Thyroid gland (tissue), 4 donors: ENCODE measurements at regions not wholly inside any gene's neighbourhood (a gene's known extent, or its start where the extent isn't known, plus 50 kb on each side); places are given as distances from the start of the nearest gene placed in this dataset.

Experiments used
- DNase-seq, 2 donors: peaks; one replicate each; pipeline ENCODE4 v3.0.0-alpha.2; 2019
- H3K27ac ChIP-seq, 3 donors: fragments of 200-600 bp; sonication (generic); 1 replicate in 2 of 3; 2 replicates in 1 of 3; pipeline ENCODE4 v1.5.1; 2016 to 2019; ENCODE audit warnings: mild to moderate bottlenecking in 1 of 3, moderate library complexity in 1 of 3
- H3K27me3 ChIP-seq: fragments of 200-600 bp; sonication (generic); one replicate; pipeline ENCODE4 v1.5.1; 2019
- H3K36me3 ChIP-seq, 2 donors: fragments of 200-600 bp; sonication (generic); one replicate each; pipeline ENCODE4 v1.5.1; 2016 to 2019
- H3K4me1 ChIP-seq, 2 donors: fragments of 200-600 bp; sonication (generic); one replicate each; pipeline ENCODE4 v1.5.1; 2017 to 2019
- H3K4me3 ChIP-seq, 3 donors: fragments of 200-600 bp; sonication (generic); replicated peaks in 1 of 3; 1 replicate in 2 of 3; 2 replicates in 1 of 3; pipeline ENCODE4 v1.5.1; 2016; ENCODE audit warnings: mild to moderate bottlenecking in 1 of 3
- H3K9me3 ChIP-seq: fragments of 200-600 bp; sonication (generic); one replicate; pipeline ENCODE4 v1.5.1; 2017
- POLR2A ChIP-seq, 2 donors: fragments of 450-650 bp; IDR thresholded peaks; one replicate each; pipeline ENCODE4 v1.6.1; 2017; ENCODE audit warnings: antibody characterized with exemption in 2 of 2, mild to moderate bottlenecking in 2 of 2, moderate library complexity in 1 of 2
- WGBS, 2 donors: methylation state at CpG; one replicate each; pipeline ENCODE4 v1.1.5; 2017; 5-methylcytosine and 5-hydroxymethylcytosine counted together
- intact Hi-C: fragments of 100-400 bp; cut with DNase I; formaldehyde crosslinking; loops from one replicate; pipeline ENCODE4 v1.15.1; 2023
- TF ChIP-seq, protein P1 (sequence below), 6 experiments: fragments of 200-600 bp in 3 of 6; fragments of 450-650 bp in 3 of 6; sonication (generic) in 3 of 6; IDR thresholded peaks; one replicate each; pipeline ENCODE4 v1.5.1; 2016 to 2019; ENCODE audit warnings: antibody characterized with exemption in 6 of 6, mild to moderate bottlenecking in 2 of 6, inconsistent platforms in 1 of 6, moderate library complexity in 1 of 6

DNA sequence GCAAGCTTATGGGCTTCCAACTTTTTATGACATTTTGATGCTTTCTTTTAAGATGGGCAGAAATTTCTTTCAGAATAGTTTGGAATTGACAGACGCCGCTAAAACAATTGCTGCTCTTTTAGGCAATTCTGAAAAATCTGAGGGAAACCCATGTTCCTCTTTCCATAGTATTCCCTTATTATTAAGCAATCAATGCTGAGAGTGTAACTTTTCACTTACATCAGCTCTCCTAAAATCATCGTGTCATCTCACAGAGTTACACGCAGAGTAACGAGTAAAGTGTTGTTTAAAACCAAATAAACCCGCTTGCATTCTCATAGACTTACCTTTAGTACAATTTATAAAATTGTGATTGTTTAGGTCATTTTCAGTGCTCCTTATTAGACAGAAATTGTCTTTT lies 150.6 kb downstream of the MAF start:
- TF ChIP-seq, protein P1, sequence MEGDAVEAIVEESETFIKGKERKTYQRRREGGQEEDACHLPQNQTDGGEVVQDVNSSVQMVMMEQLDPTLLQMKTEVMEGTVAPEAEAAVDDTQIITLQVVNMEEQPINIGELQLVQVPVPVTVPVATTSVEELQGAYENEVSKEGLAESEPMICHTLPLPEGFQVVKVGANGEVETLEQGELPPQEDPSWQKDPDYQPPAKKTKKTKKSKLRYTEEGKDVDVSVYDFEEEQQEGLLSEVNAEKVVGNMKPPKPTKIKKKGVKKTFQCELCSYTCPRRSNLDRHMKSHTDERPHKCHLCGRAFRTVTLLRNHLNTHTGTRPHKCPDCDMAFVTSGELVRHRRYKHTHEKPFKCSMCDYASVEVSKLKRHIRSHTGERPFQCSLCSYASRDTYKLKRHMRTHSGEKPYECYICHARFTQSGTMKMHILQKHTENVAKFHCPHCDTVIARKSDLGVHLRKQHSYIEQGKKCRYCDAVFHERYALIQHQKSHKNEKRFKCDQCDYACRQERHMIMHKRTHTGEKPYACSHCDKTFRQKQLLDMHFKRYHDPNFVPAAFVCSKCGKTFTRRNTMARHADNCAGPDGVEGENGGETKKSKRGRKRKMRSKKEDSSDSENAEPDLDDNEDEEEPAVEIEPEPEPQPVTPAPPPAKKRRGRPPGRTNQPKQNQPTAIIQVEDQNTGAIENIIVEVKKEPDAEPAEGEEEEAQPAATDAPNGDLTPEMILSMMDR (IDR thresholded peaks at IDR 0.05): no peak
- TF ChIP-seq POLR2A (IDR thresholded peaks at IDR 0.05): no peak
- Histone ChIP-seq H3K4me3 (no peak overlapping the region), H3K4me1 (no peaks in the 10 kb centered on the region), H3K36me3 (no peaks in the 10 kb centered on the region), H3K27me3 (no peaks in the 10 kb centered on the region), H3K9me3 (no peaks in the 10 kb centered on the region), H3K27ac (no peak overlapping the region)
- intact Hi-C loops: no loop called here
- DNase-seq: no peak
- WGBS, 2 donors: 92 to 93% methylated on average over 6 of the region's 6 CpGs

DNA sequence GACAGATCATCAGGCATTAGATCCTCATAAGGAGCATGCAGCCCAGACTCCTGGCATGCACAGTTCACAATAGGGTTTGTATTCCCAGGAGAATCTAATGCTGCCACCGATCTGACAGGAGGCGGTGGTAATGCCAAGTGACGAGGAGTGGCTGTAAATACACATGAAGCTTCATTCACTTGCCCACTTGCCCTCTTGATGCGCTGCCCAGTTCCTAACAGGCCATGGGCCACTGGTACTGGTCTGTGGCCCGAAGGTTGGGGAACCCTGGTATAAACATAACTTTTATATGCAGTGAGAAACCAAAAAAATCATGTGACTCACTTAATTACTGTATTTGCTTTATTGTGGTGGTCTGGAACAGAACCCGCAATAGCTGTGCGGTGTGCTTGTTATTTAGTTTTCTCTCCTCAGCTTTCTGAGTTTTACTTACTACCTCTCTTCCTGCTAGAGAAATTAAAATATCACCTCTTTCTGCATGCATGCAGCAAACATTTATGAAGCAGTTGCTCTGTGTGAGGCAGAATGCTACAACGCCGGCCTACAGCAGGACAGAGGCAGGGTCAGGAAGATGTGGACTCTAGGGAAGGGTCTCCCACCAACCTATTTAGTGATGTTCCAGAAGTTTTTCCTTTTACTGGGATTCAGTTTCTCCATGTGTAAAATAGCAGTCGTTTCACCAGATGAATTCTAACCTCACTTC lies 151.3 kb downstream of the MAF start:
- H3K27me3 ChIP-seq: no peaks in the 10 kb centered on the region
- H3K27ac ChIP-seq: no peak overlapping the region
- no peak for DNase-seq
- intact Hi-C loops: no loop called here
- 91 to 97% methylated on average over 10 of the region's 10 CpGs for WGBS, 2 donors
- no peaks in the 10 kb centered on the region for H3K4me1 ChIP-seq
- H3K4me3 ChIP-seq: no peak overlapping the region
- TF ChIP-seq POLR2A (IDR thresholded peaks at IDR 0.05): no peak
- TF ChIP-seq, protein P1 (IDR thresholded peaks at IDR 0.05): no peak
- H3K9me3 ChIP-seq: no peaks in the 10 kb centered on the region
- H3K36me3 ChIP-seq: no peaks in the 10 kb centered on the region

DNA sequence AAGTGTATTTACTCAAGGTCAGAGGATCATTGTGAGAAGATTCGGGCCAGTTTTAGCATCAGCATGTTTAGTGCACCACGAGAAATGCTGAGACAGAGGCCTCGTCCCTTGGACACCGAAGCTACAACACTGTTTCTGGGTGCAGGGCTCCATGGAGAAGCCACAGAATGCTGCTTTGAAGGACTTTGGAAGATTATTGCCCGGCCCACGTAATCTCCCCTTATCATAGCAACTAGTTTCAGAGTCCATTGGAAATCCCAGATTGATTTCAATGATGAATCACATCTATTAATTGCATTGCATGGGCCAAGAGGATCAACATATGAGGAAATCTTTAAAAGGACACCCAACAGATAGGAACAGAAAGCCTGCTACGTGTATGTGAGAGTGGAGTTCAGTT lies 156.0 kb downstream of the MAF start:
- Histone ChIP-seq H3K4me3 (no peak overlapping the region), H3K9me3 (no peaks in the 10 kb centered on the region), H3K27me3 (no peaks in the 10 kb centered on the region), H3K36me3 (no peaks in the 10 kb centered on the region), H3K27ac (no peak overlapping the region), H3K4me1 (no peaks in the 10 kb centered on the region)
- TF ChIP-seq, protein P1 (IDR thresholded peaks at IDR 0.05): no peak
- TF ChIP-seq POLR2A (IDR thresholded peaks at IDR 0.05): no peak
- intact Hi-C loops: no loop called here
- 86 to 93% methylated on average over 7 of the region's 7 CpGs for WGBS, 2 donors
- DNase-seq: no peak

DNA sequence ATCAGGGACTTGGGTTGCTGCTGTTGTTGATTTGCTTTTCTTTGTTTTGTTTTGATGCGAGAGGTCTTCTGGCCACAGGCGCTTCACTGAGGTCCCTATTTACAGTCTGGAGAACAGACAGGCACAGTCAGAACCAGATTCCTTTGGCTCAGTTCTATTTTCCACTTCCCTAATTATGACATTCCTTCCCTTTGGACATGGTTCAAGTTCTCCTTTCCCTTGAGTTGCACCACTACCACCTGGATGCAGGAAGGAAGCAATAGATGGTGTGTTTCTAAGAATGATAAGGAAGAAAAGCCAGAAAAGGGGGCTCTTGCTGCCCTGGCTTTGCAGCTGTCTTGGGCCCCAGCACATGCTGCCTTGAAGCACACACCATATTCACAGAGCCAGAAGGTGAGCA lies 160.6 kb downstream of the MAF start:
- Histone ChIP-seq H3K4me3 (no peak overlapping the region), H3K27ac (no peak overlapping the region), H3K4me1 (no peaks in the 10 kb centered on the region), H3K27me3 (no peaks in the 10 kb centered on the region), H3K9me3 (no peaks in the 10 kb centered on the region), H3K36me3 (no peaks in the 10 kb centered on the region)
- WGBS, 2 donors: 89 to 96% methylated on average over 2 of the region's 2 CpGs
- intact Hi-C loops: no loop called here
- DNase-seq: no peak
- TF ChIP-seq, protein P1 (IDR thresholded peaks at IDR 0.05): no peak
- no peak for TF ChIP-seq POLR2A (IDR thresholded peaks at IDR 0.05)

DNA sequence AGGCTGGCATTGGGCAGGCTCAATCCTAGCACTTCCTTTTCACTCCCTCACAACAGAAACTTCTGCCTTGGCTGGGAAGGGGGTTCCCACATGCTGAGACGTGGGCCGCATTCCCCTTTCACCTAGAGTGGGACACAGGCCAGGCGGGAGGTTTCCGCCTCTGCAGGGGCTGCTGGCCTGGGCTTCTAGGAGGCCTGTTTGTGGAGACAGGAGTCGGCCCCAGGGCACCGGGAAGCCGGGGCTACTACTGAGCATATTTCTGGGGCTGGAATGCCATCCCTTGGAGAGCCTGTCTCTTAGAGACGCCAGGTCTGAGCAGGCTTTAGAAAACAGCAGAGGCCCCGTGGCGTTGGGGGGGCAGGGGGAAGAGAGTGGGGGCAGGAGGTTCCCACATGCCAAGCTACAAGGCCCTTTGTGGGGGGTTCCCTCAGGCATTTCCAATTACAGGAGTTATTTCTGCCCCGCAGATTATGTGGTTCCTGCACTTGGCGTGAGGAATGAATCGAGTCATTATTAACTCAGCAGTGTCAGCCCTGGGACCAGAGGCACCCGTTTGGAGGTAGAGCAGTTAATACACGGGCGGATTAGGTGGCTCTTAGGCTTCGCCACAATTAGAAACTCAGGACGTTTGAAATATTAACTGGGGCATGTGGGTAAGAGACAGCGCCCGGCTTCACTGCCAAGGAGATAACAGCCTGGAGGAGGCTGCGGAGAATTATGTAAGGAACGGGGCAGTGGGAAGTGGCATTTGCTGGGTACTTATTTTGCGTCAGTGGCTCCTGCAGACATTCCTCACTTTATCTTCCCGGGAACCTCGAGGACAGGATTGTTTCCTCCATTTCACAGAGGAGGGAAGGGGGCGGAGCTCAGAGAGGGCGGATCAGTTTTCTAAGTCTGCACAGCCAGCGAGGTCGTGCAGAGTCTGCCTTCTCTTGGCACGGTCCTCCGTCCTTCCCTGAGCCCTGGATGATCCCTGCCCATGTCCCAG lies 162.5 kb downstream of the MAF start:
- TF ChIP-seq, protein P1 (IDR thresholded peaks at IDR 0.05): no peak
- TF ChIP-seq POLR2A (IDR thresholded peaks at IDR 0.05): no peak
- Histone ChIP-seq H3K4me3 (no peak overlapping the region), H3K27me3 (no peaks in the 10 kb centered on the region), H3K9me3 (no peaks in the 10 kb centered on the region), H3K36me3 (no peaks in the 10 kb centered on the region), H3K4me1 (no peaks in the 10 kb centered on the region), H3K27ac (no peak overlapping the region)
- DNase-seq: no peak
- intact Hi-C loops: no loop called here
- WGBS, 2 donors: 62 to 72% methylated on average over 25 to 30 of the region's 31 CpGs
